GM12878 (cell line): ENCODE measurements at regions not wholly inside any gene's neighbourhood (a gene's known extent, or its start where the extent isn't known, plus 50 kb on each side); places are given as distances from the start of the nearest gene placed in this dataset.

Experiments used
- ATAC-seq: fragments of 200-7000 bp; cut with Tn5 transposase; 3 replicates; pipeline ENCODE4 v1.9.1; 2020; ENCODE audit warnings: mild to moderate bottlenecking, moderate library complexity
- BruUV-seq: library from RNA; stranded (reverse); fragments of 400-500 nt; replicated peaks from 2 replicates; lab custom pipeline; 2021; lab: Mats Ljungman, UMichigan
- CTCF ChIA-PET: fragments of 300-600 bp; sonication (Branson Sonifier 250); formaldehyde crosslinking; extraction: SDS; loops from one replicate; lab custom pipeline; 2021; ENCODE audit warnings: inconsistent platforms; lab: Yijun Ruan, JAX
- POLR2A ChIA-PET: fragments of 350-600 bp; formaldehyde crosslinking; extraction: SDS; loops from one replicate; lab custom pipeline; 2021; ENCODE audit warnings: inconsistent platforms; lab: Charles Lee
- RAD21 ChIA-PET: fragments of 300-600 bp; sonication (Branson Sonifier 250); formaldehyde crosslinking; loops from one replicate; lab custom pipeline; 2023; ENCODE audit warnings: antibody characterized with exemption; ENCODE audit not compliant: unreplicated experiment; lab: Charles Lee
- SMC1A ChIA-PET: fragments of 300-600 bp; sonication (Branson Sonifier 250); formaldehyde crosslinking; loops from one replicate; lab custom pipeline; 2023; ENCODE audit not compliant: unreplicated experiment, uncharacterized antibody; lab: Charles Lee
- DNase-seq: peaks from one replicate; pipeline ENCODE4 v3.0.0-alpha.2; 2011; ENCODE audit warnings: low read depth, low spot score
- FAIRE-seq: peaks from 3 replicates; lab custom pipeline; 2011; peaks lifted over from hg19 to GRCh38; lab: Jason Lieb, UNC
- H2AFZ ChIP-seq: 2 replicates; pipeline ENCODE4 v1.6.0; 2011; ENCODE audit warnings: low read depth, low read length, control low read depth; ENCODE audit not compliant: control insufficient read depth
- H3K27ac ChIP-seq: 2 replicates; pipeline ENCODE4 v1.5.1; 2011; ENCODE audit warnings: control low read depth; ENCODE audit not compliant: control insufficient read depth, insufficient read depth
- H3K27me3 ChIP-seq, 2 experiments: replicated peaks in 1 of 2; 2 replicates each; pipeline versions ENCODE4 v1.6.0 to v1.6.1; 2011; ENCODE audit warnings: low read length in 1 of 2; ENCODE audit not compliant: control insufficient read depth in 2 of 2, insufficient read depth in 2 of 2
- H3K36me3 ChIP-seq, 2 experiments: 2 replicates each; pipeline ENCODE4 v1.5.1; 2011; ENCODE audit warnings: low read length in 1 of 2; ENCODE audit not compliant: control insufficient read depth in 2 of 2, insufficient read depth in 2 of 2
- H3K4me1 ChIP-seq: 2 replicates; pipeline ENCODE4 v1.6.1; 2011; ENCODE audit warnings: mild to moderate bottlenecking, low read length, moderate library complexity, mixed read lengths; ENCODE audit not compliant: control insufficient read depth, insufficient read depth
- H3K4me2 ChIP-seq: 2 replicates; pipeline ENCODE4 v1.6.0; 2011; ENCODE audit warnings: control low read depth; ENCODE audit not compliant: control insufficient read depth, insufficient read depth
- H3K4me3 ChIP-seq: fragments of 200-600 bp; sonication (generic); 2 replicates; pipeline ENCODE4 v1.5.1; 2016
- H3K79me2 ChIP-seq: 2 replicates; pipeline ENCODE4 v1.6.0; 2011; ENCODE audit warnings: low read length; ENCODE audit not compliant: control insufficient read depth, insufficient read depth
- H3K9ac ChIP-seq: 2 replicates; pipeline ENCODE4 v1.8.0; 2011; ENCODE audit warnings: low read length, control low read depth, mixed read lengths; ENCODE audit not compliant: control insufficient read depth, insufficient read depth
- H3K9me3 ChIP-seq: replicated peaks from 3 replicates; pipeline ENCODE4 v1.5.1; 2011; ENCODE audit warnings: mild to moderate bottlenecking, low read length; ENCODE audit not compliant: control insufficient read depth, insufficient read depth
- H4K20me1 ChIP-seq: 2 replicates; pipeline ENCODE4 v1.6.0; 2011; ENCODE audit not compliant: control insufficient read depth, insufficient read depth
- HDGF ChIP-seq: fragments of 450-650 bp; IDR thresholded peaks from 2 replicates; pipeline ENCODE4 v1.6.1; 2016; ENCODE audit warnings: antibody characterized with exemption
- NR2C1 ChIP-seq: fragments of 450-650 bp; IDR thresholded peaks from 2 replicates; pipeline ENCODE4 v1.6.1; 2017; ENCODE audit warnings: antibody characterized with exemption, mild to moderate bottlenecking, moderate library complexity
- TCF12 ChIP-seq: IDR thresholded peaks from 2 replicates; pipeline ENCODE4 v1.6.1; 2011; ENCODE audit warnings: low read depth, mild to moderate bottlenecking, low read length
- WGBS: methylation state at CpG from one replicate; pipeline ENCODE4 v1.1.6; 2016; ENCODE audit warnings: low lambda C conversion rate; ENCODE audit not compliant: insufficient replicate concordance, insufficient coverage; ENCODE audit errors: missing lambda C conversion rate; 5-methylcytosine and 5-hydroxymethylcytosine counted together
- in situ Hi-C: fragments of 300-500 bp; cut with MboI; formaldehyde crosslinking; loops from 9 replicates; pipeline ENCODE4 v1.14.3; 2018; ENCODE audit warnings: mixed read lengths
- intact Hi-C: fragments of 100-400 bp; cut with micrococcal nuclease; formaldehyde crosslinking; loops from one replicate; pipeline ENCODE4 v1.14.2; 2022; ENCODE audit not compliant: unreplicated experiment
- TF ChIP-seq, protein P1 (sequence below): fragments of 450-650 bp; formaldehyde crosslinking; IDR thresholded peaks from 2 replicates; pipeline ENCODE4 v1.4.0; 2020; ENCODE audit warnings: mild to moderate bottlenecking, moderate library complexity

DNA sequence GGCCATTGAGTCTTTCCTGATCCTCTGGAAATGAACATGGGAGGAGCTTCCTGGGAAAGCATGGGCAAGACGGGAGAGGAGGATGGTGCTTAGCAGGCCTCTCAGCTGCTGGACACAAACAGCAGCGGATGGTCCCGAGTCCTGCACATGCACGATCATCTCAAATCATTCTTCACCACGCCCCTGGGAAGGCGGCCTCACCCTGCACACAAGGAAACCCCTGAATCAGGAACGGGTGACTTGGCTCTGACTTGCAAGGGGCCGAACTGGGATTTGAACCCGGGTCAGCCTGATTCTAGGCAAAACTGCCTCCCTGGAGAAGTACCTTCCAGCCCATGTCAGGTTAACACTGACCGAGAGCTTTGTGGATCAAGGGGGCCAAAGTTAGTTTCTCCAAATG is 134.8 kb upstream of the WNT4 start:
- no peak overlapping the region for H3K9ac ChIP-seq
- ChIA-PET RAD21 (no interaction called here), SMC1A (no interaction called here), CTCF (interaction anchor here (1.6 to 4.7 kb wide), 2 partner anchors 146 to 148 kb away, joined by 3 to 27 read pairs; no protein-coding TSS in a partner anchor), POLR2A (no interaction called here)
- intact Hi-C loops (no loop called here), in situ Hi-C loops (loop anchor here (5.0 kb wide), 1 partner anchor 145 kb away; no protein-coding TSS in a partner anchor)
- BruUV-seq, result no TSS peak
- FAIRE-seq (no peak), ATAC-seq (no peak), DNase-seq (no peak)
- no peaks in the 10 kb centered on the region for H3K79me2 ChIP-seq
- no peaks in the 10 kb centered on the region for H3K4me1 ChIP-seq
- no peaks in the 10 kb centered on the region; the same call in 2 of the 3 replicates for H3K9me3 ChIP-seq
- TF ChIP-seq HDGF (no peak), TCF12 (no peak), NR2C1 (no peak)
- TF ChIP-seq, protein P1, sequence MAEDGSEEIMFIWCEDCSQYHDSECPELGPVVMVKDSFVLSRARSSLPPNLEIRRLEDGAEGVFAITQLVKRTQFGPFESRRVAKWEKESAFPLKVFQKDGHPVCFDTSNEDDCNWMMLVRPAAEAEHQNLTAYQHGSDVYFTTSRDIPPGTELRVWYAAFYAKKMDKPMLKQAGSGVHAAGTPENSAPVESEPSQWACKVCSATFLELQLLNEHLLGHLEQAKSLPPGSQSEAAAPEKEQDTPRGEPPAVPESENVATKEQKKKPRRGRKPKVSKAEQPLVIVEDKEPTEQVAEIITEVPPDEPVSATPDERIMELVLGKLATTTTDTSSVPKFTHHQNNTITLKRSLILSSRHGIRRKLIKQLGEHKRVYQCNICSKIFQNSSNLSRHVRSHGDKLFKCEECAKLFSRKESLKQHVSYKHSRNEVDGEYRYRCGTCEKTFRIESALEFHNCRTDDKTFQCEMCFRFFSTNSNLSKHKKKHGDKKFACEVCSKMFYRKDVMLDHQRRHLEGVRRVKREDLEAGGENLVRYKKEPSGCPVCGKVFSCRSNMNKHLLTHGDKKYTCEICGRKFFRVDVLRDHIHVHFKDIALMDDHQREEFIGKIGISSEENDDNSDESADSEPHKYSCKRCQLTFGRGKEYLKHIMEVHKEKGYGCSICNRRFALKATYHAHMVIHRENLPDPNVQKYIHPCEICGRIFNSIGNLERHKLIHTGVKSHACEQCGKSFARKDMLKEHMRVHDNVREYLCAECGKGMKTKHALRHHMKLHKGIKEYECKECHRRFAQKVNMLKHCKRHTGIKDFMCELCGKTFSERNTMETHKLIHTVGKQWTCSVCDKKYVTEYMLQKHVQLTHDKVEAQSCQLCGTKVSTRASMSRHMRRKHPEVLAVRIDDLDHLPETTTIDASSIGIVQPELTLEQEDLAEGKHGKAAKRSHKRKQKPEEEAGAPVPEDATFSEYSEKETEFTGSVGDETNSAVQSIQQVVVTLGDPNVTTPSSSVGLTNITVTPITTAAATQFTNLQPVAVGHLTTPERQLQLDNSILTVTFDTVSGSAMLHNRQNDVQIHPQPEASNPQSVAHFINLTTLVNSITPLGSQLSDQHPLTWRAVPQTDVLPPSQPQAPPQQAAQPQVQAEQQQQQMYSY (CRISPR knock-in tag), result no peak
- 38% methylated on average over 10 of the region's 10 CpGs for WGBS
- H2AFZ ChIP-seq, result no peak overlapping the region
- no peak overlapping the region for H3K27ac ChIP-seq
- no peak overlapping the region for H3K4me2 ChIP-seq
- no peaks in the 10 kb centered on the region for H3K36me3 ChIP-seq
- H3K4me3 ChIP-seq, result no peak overlapping the region
- H4K20me1 ChIP-seq, result no peaks in the 10 kb centered on the region
- peaks cover 0 to 2% of the 10 kb centered on the region in 2 experiments for H3K27me3 ChIP-seq
